Testis (tissue), 2 donors: ENCODE measurements at regions not wholly inside any gene's neighbourhood (a gene's known extent, or its start where the extent isn't known, plus 50 kb on each side); places are given as distances from the start of the nearest gene placed in this dataset.

Experiments
- DNase-seq: peaks from one replicate; pipeline ENCODE4 v3.0.0-alpha.2; 2019
- H3K27ac ChIP-seq, 2 donors: fragments of 200-600 bp; sonication (generic); one replicate each; pipeline ENCODE4 v1.5.1; 2019
- H3K27me3 ChIP-seq: fragments of 200-600 bp; sonication (generic); one replicate; pipeline ENCODE4 v1.5.1; 2019
- H3K36me3 ChIP-seq: fragments of 200-600 bp; sonication (generic); one replicate; pipeline ENCODE4 v1.5.1; 2017; ENCODE audit warnings: low read depth; ENCODE audit errors: missing control alignments
- H3K4me1 ChIP-seq: fragments of 200-600 bp; sonication (generic); one replicate; pipeline ENCODE4 v1.5.1; 2019
- H3K4me3 ChIP-seq, 2 donors: fragments of 200-600 bp; sonication (generic); one replicate each; pipeline ENCODE4 v1.5.1; 2017 to 2019
- H3K9me3 ChIP-seq: fragments of 200-600 bp; sonication (generic); one replicate; pipeline ENCODE4 v1.5.1; 2017
- CTCF ChIP-seq, 3 experiments: fragments of 450-650 bp in 2 of 3; fragments of 200-600 bp in 1 of 3; sonication (generic) in 1 of 3; IDR thresholded peaks; one replicate each; pipeline ENCODE4 v1.5.1; 2016 to 2019; ENCODE audit warnings: antibody characterized with exemption in 3 of 3, mild to moderate bottlenecking in 2 of 3, moderate library complexity in 1 of 3
- POLR2A ChIP-seq: fragments of 450-650 bp; IDR thresholded peaks from one replicate; pipeline ENCODE4 v1.6.1; 2017; ENCODE audit warnings: antibody characterized with exemption, mild to moderate bottlenecking, moderate library complexity
- WGBS, 2 donors: methylation state at CpG; one replicate each; pipeline ENCODE4 v1.1.5; 2018; 5-methylcytosine and 5-hydroxymethylcytosine counted together
- intact Hi-C: fragments of 100-400 bp; cut with DNase I; formaldehyde crosslinking; loops from one replicate; pipeline ENCODE4 v1.15.1; 2023; ENCODE audit warnings: low total_unique reads

GRCh38 chr1:229118477-229119061, 152.3 kb upstream of the RAB4A start:
- Histone ChIP-seq H3K9me3 (no peaks in the 10 kb centered on the region), H3K4me1 (peaks cover 19% of the 10 kb centered on the region)
- WGBS, 2 donors, result 86 to 87% methylated on average over 3 of the region's 3 CpGs

GRCh38 chr1:229119161-229119560, 151.8 kb upstream of the RAB4A start:
- Histone ChIP-seq H3K9me3 (no peaks in the 10 kb centered on the region), H3K4me3 (no peak overlapping the region), H3K27me3 (no peaks in the 10 kb centered on the region), H3K36me3 (no peaks in the 10 kb centered on the region), H3K27ac (no peak overlapping the region), H3K4me1 (peaks cover 19% of the 10 kb centered on the region)
- WGBS, 2 donors, result 92 to 100% methylated on average over 4 to 5 of the region's 6 CpGs
- DNase-seq, result no peak
- TF ChIP-seq CTCF (IDR thresholded peaks at IDR 0.05) (no peak), POLR2A (no peak)
- intact Hi-C loops, result no loop called here

More at GRCh38 chr1:229118477-229119061, 152.3 kb upstream of the RAB4A start:
- Histone ChIP-seq H3K36me3 (no peaks in the 10 kb centered on the region), H3K4me3 (no peak overlapping the region), H3K27me3 (no peaks in the 10 kb centered on the region), H3K27ac (no peak overlapping the region)
- DNase-seq, result no peak
- intact Hi-C loops, result no loop called here
- TF ChIP-seq POLR2A (no peak), CTCF (IDR thresholded peaks at IDR 0.05) (no peak)

- Histone ChIP-seq H3K36me3 (no peaks in the 10 kb centered on the region), H3K27ac (no peak overlapping the region), H3K4me1 (peaks cover 19% of the 10 kb centered on the region), H3K9me3 (no peaks in the 10 kb centered on the region), H3K4me3 (no peak overlapping the region), H3K27me3 (no peaks in the 10 kb centered on the region)
- TF ChIP-seq CTCF (IDR thresholded peaks at IDR 0.05) (no peak), POLR2A (no peak)
- 79 to 85% methylated on average over 8 of the region's 8 CpGs for WGBS, 2 donors
- intact Hi-C loops, result no loop called here
- no peak for DNase-seq
Observed at GRCh38 chr1:229119876-229120275, 151.0 kb upstream of the RAB4A start.

GRCh38 chr1:229121845-229122436, 149.0 kb upstream of the RAB4A start:
- intact Hi-C loops, result no loop called here
- WGBS, 2 donors, result 82 to 87% methylated on average over 11 of the region's 11 CpGs
- peaks cover 14% of the 10 kb centered on the region for H3K4me1 ChIP-seq
- no peaks in the 10 kb centered on the region for H3K36me3 ChIP-seq
- TF ChIP-seq CTCF (IDR thresholded peaks at IDR 0.05), result no peak
- TF ChIP-seq POLR2A, result no peak
- no peaks in the 10 kb centered on the region for H3K9me3 ChIP-seq
- no peak for DNase-seq
- no peak overlapping the region for H3K27ac ChIP-seq
- H3K27me3 ChIP-seq, result no peaks in the 10 kb centered on the region
- H3K4me3 ChIP-seq, result no peak overlapping the region

GRCh38 chr1:229122606-229123005, 148.3 kb upstream of the RAB4A start:
- Histone ChIP-seq H3K4me1 (peaks cover 8% of the 10 kb centered on the region), H3K9me3 (no peaks in the 10 kb centered on the region), H3K4me3 (no peak overlapping the region), H3K27me3 (no peaks in the 10 kb centered on the region), H3K36me3 (no peaks in the 10 kb centered on the region), H3K27ac (no peak overlapping the region)
- intact Hi-C loops, result no loop called here
- WGBS, 2 donors, result 83 to 93% methylated on average over 6 of the region's 6 CpGs
- no peak for TF ChIP-seq CTCF (IDR thresholded peaks at IDR 0.05)
- TF ChIP-seq POLR2A, result no peak
- no peak for DNase-seq
